GM21390 (cell line): ENCODE measurements at regions not wholly inside any gene's neighbourhood (a gene's known extent, or its start where the extent isn't known, plus 50 kb on each side); places are given as distances from the start of the nearest gene placed in this dataset.

Experiments used
- ATAC-seq: cut with Tn5 transposase; IDR thresholded peaks from one replicate; pipeline ENCODE4 v1.9.1; 2021; ENCODE audit not compliant: unreplicated experiment

DNA sequence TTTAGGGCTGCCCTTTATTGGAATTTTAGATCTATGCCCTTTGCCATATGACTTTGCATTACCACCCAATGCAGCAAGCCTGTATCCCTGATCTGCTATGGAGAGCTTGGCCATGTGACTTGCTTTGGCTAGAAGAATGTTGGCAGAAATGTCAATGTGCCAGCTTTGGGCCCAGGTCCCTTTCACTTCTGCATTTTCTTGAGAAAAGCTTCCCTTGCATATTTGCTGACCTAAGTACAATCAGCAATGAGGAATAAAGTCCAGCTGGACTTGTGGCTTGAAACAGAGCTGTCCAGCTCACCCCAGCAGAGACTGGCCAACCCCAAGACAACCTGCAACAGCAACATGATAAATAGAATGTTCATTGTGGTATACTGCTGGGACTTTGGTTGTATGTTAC is 135.9 kb downstream of the PAH start:
- ATAC-seq, result no peak

DNA sequence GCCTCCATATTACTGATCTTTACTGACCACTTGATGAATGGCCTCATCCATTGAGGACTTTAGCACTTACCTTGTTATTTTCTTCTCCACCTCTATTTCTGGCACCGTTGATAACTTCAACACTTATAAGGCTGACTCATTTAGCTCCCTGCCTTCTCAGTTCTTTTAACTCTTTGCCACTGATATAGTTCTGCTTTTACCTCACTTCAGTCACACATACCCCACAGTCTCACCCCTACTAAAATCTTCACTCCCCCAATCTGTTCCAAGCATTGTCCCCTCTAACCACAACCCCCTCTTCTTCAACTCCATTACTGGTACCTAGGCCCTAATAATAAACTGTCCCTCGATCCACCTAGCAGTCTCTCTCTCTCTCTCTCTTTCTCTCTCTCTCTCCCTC is 141.0 kb downstream of the PAH start:
- peak; percentile 79 for ATAC-seq

DNA sequence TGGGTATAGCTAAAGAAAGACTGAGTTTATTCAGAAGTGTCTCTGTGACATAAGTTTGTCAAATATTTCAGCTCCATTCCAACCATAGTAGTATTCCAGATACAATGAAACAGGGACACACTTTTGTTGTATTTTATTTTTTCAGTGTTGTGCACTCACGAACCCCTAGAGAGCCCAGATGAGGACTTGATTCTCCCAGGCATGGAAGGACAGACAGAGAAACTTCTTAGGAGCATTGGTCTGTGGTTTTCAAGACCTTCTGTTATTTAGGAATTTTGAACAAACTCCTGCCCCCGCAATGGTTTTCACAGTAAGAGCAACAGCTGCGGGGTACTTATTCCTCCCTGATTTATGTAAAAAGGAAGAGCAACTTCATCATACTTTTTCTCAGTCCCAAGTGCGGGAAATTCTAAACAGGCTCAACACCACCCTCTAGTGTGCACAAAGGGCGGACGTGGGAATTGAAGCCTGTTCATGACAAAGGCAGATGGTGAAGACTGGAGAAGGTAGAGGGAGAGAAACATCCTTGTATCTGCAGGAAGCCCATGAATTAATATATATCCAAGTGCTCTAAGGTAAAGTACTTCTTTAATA is 147.6 kb downstream of the PAH start:
- ATAC-seq, result peak; percentile 77

DNA sequence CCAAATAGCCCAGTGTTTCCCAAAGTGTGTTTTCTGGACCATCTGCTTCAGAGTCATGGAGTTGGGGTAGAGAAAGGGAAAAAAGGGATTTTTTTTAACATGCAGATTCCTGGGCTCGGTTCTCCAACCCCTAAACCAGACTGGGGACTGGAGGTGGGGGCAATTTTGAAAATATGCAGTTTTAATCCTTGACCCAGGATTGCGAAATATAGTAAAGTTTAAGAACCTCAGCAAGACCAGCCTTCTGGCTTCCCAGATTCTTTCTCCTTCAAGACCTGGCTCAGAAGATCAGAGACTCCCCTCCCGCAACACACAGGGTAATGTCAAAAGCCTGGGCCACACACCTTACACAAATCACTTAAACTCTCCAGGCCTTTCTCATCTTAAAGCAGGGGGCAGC is 150.1 kb downstream of the PAH start:
- ATAC-seq, result no peak

DNA sequence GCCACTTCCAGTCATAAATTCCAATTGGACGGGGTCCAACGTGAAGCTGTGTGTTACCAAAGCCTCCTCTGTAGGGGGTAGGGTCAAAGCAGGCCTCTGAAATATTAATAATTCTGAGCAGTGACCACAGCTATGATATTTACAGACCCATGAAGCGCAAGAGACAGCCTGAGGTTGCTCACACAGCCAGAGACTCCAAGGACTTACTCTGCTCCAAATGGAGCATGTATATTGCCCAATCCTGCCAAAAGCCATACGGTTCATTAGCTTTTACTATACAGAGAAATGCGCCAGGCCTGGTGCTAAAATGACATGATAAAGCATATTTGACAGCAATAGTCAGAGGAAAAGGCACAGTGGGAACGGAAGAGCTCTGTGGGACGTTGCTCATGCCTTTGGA is 151.3 kb downstream of the PAH start:
- ATAC-seq, result no peak

DNA sequence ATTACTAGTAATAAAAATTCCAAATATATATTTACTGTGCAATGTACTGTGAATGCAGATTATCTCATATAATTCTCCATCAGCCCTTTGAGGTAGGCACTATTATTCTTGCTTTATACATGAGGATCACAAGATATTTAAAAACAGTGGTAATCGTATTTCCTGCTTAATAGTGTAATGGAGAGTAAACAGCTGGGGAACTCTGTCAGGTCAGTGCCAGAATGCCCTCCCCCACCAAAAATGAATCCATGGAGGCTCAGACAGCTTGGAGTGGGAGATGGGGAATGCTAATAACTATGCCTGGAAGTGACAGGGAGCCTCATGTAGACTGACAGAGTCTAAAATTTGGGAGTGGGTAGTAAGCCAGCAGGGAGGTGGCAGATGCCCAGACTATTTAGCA is 153.6 kb downstream of the PAH start:
- no peak for ATAC-seq

DNA sequence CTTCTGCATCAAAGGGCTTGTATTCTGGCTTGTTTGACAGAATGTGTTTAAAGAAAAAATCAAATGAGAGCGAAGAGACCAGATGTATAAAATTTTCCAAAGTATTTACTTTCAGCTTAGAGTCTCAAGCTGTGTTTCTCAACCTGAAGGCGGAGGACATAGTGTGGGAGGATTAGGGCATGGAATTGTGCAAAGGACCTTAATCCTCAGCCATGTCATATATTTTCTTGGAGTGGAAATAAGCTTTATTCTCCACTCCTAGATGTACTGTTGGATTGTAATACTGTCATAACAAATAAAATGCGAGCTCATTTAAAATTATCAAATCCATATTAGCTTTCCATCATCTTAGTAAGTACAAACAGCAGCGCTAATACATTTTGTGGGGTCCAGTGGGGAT is 154.0 kb downstream of the PAH start:
- ATAC-seq, result no peak

DNA sequence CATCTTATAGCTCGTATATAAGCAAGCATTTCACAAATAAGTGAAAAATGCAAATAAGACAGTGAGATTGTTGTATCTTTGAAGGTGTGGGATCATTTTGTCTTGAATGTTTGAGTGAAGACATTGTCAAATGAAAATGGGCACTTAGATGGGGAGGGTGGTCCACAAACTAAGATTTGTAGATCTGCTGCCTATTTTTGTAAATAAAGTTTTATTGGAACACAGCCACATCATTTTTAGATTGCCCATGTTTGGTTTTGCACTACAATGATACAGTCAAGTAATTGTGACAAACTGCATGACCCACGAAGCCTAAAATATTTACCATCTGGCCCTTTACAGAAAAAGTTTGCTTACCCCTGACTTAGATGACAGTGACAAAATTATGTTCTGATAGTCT is 156.7 kb downstream of the PAH start:
- no peak for ATAC-seq

DNA sequence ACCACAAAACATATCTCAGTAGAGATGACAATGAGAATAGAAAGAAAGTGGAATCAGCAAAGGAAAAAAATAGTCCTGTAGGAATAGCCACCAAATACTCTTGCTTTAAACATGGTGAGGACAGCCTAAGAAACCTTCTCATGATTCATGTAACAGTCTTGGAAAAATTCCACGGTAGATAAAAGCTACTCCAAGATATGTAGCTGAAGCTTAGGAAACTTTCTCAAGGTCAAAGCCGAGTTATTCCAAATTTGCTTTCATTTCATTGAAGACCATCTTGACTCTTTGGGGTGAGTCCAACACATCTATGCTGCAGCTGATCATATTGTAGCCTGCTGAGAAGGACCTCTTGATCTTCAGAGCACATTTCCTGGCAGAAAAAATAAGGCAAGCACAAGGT is 157.6 kb downstream of the PAH start:
- ATAC-seq, result no peak

DNA sequence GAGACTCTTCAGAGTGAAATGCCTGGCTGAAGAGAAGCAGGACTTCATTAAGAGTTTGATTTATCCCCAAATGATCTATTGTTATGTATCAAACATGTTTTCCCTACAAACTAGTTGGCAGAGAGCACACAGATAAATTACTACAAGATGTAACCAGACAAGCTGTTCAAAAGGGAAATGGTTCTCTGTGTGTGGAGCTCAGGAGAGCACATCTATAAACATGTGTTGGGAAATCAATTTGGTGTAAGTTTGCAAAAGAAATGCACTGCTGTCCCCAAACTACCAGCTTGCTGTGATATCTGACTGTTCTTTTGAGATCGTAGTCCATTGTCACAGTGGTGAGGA is 159.2 kb downstream of the PAH start:
- no peak for ATAC-seq

DNA sequence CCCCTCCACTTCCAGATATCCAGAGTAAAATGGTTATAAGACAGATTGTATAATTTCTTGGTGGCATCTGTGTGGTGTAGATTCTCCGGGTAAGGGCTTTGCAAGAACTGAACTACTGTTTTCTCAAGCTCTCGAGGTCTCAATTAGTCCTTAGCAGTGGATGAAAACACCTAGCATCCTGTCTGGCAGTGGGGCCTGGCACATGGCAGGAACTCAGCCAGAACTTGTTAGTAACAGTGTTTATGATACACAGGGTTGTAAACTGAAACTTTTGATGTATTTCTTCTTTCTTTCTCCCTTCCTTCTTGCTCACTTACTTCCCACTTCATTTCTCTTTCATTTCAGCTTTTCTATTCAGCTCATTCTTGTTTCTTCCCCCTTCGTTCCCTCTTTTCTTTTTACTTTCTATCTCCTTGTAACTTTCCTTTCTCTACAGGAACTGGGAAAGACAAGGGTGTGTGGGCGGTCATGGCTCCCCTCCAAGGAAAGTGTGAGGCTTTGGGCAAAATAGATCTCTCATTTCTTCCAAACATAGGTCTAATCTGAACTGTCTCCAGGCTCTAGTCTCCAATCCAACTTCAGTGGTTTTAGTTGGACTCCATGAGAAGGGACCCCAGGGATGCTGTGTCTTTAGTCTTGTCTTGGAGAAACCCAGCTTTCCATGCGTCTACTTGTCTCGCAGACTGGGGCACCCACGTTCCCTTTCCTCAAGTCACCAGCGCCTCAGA is 159.7 kb downstream of the PAH start:
- no peak for ATAC-seq

DNA sequence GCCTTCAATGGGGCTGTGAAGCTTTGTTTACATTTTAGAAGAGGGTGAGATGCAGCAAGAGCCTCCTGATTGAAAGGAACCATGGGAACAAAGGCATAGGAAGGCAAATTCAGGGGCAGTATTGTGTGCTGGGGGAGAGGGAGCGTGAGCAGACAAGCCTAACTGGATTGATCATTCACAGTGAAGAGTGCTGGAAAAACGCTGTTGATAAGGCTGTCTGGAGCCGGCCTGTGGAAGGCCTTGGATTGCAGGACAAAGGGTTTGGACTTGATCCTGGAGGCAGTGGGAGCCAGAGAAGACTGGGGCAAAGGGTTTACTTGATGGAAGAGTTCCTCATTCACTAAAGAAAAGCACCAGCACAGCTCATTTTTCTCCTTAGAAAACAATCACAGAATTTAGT is 160.5 kb downstream of the PAH start:
- ATAC-seq, result no peak

DNA sequence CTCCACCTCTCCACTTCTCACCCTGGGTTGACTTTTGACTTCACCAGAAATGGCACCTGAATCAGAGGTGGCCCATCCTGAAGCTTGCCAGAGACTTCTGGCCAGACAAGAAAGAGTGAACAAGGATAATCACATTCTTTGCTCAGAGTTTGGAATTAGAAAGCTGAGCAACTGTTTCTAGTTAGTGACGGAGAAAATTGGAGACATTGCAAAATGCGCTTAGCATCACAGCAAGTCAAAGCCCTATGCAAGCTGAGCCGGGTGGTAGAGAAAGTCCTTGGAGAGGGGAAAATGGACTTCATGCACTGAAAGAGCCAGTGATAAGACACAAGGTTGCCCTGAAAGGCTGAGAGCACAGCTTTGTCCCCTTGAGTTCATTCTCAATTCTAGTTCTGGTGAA is 161.8 kb downstream of the PAH start:
- no peak for ATAC-seq

DNA sequence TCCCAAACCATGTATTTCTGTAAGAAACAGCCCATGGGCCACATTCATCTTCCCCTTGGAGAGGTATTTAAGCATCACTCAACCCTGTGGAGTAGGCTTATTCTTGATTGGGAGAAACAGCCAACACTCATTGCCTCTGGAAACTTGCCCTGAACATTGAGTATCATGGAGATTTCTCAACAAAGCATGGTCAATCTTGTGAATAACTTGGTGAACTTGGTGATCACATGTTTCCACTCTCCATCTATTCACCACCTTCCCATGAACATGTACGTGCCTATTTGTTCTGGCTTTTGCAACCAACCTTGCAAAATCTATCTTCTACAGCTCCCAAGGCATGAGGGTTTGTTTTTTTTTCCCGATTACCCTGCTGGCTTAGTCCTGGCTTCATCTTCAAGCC is 163.2 kb downstream of the PAH start:
- ATAC-seq, result no peak

DNA sequence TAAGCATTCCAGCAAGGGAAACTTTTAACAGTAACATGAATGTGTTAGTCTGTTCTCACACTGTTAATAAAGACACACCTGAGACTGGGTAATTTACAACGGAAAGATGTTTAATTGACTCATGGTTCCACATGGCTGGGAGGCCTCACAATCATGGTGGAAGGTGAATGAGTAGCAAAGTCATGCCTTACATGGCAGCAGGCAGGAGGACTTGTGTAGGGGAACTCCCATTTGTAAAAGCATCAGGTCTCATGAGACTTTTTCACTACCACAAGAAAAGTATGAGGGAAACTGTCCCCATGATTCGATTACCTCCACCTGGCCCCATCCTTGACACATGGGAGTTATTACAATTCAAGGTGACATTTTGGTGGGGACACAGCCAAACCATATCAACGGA is 168.3 kb downstream of the PAH start:
- no peak for ATAC-seq

DNA sequence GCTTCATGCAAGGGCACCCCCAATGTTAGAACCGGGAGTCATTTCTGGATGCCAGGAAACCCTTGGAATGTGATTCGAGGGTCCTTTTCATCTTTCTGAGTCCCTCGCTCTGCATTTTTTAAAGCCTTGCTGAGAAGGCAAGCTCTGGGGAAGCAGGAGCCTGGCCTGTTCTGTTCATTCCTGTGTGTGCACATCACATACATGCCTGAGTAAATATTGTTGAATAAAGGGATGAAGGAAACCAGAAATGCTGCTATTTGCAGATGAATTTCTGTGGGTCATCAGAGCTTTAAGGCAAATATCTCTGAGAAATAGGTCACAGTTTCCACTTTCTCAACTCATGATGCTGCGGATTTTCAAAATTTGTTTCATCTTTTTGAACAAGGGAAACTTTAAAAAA is 170.1 kb downstream of the PAH start:
- ATAC-seq, result no peak

DNA sequence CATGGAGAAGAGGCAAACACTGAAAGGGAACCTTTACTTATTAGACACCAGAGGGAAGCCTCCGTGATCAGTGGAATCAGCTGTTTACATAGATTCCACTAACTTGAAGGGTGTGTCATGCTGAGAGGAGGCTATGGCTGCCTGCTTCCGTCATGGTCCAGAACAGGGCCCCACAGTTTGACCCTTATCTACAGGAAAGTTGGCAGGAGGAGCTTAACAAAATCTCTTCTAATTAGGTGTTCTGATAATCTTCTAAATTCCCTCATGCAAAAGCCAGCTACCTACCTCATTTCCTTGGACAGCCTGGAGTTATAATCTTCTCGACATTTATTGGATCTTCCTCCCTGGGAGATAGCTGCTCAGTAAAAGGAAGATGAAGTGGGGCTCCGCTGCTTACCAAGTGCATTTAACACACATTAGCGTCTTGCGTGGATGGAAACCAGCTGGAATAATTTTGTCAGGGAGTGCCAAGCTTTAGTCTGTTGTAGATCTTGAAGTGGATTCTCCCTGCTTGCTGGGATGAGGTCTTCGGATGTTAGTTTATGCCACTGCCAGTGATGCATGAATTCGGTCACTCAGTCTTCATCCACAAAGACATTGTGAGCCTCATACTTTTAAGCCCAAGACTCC is 171.0 kb downstream of the PAH start:
- no peak for ATAC-seq

DNA sequence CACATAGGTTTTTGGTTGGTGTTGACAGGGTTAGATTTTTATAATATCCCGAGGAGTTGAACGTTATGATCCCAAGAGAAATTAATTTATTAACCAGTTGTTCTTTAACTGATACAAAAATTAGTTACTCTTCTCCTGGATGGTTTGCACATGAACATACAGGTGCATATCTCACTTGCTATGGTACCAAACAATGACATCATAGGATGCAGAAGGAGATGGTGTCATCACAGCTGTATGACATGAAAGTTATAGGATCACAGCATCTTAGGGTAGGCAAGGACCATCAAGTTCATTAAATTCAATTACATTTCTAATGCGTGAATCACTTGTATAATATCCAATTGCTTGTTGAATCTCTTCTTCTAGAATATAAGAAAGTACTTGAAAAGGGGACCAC is 175.8 kb downstream of the PAH start:
- no peak for ATAC-seq

DNA sequence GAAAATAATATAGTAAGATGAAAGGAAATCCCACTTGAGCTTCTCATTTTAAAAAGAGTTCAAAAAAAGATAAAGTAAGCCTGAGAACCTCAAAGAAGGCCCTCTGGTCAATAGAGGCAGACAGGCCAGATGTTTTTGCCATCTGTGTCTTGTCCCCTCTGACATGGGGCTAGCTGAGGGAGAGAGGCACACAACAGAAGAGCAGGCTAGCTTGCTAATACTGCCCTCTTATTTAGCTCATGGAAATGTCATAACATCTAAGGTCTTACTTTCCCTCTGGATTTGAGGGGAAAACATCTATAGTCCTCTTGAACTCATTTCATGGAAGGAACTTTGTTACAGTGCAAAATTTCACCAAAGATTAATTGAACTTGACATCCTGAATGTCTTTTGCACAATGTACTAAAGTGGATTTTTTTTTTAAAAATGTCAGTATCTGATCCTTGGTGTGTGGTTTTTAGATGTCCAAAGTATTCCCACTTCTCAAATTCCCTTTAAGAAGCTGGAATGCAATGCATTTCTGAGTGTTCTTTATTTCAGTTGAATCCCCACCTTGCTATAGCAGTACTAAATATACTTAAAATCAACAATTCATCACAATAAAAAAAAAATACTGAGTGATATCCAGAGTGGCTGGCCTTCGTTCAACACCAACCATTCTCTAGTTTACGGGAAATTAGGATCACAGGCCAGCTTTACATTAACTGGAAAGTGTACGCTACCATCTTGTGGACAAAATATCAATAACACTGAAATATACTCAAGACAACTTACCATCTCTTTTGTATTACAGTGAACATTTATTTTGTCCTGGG is 176.7 kb downstream of the PAH start:
- ATAC-seq, result no peak

DNA sequence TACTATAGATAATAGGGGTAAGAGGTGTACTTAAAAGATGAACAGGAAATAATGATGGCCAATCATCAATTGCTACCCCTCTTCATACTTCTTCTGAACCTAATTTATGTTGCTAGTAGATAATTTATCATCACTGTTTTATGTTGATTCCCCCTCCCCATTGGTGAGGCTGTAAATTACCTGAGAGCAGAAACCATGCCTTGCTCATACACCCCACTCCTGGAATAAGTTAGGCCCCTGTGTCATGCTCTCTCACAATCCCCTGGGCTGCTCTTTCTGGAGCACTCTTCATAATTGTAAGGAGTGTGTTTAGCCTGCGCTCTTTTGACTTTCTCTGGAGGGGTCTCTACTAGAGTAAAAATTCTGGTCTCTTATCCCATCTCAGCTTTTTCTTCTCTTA is 180.7 kb downstream of the PAH start:
- ATAC-seq, result no peak

DNA sequence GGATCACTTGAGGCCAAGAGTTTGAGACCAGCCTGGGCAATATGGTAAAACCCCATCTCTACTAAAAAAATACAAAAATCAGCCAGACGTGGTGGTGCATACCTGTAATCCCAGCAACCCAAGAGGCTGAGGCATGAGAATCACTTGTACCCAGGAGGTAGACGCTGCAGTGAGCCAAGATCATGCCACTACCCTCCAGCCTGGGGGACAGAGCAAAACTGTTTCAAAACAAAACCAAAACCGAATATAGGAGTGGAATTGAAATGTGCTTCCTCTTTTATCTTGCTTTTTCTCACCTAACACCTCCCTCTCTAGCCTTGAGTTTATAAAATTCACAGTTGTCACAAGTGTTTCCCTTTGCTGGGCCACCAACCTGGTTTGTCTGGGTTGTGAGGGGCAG is 181.9 kb downstream of the PAH start:
- peak; percentile 97 for ATAC-seq

DNA sequence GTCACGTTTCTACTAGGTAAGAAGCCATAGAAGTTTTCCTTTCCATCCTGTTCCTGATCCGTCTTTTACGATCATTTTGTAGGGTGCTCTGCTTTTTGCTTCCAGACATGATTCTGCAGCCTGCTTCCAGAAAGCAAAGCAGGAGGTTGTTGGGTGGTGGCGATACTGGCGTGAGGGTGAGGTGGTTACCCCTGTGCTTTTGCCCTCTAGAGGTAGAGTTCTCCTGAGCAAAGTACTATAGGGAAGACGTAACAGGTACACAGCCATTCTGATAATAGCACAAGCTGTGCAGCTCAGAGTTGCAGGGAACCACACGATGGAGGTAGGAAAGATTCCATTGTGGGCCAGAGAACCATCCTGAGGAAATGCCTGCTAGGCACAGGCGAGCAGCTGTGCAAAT is 186.0 kb downstream of the PAH start:
- ATAC-seq, result no peak
